ENCODE measurements at regions not wholly inside any gene's neighbourhood (a gene's known extent, or its start where the extent isn't known, plus 50 kb on each side); places are given as distances from the start of the nearest gene placed in this dataset.
A peak's percentile ranks its signal among the peaks of the same experiment; 100 is the strongest.

DNA sequence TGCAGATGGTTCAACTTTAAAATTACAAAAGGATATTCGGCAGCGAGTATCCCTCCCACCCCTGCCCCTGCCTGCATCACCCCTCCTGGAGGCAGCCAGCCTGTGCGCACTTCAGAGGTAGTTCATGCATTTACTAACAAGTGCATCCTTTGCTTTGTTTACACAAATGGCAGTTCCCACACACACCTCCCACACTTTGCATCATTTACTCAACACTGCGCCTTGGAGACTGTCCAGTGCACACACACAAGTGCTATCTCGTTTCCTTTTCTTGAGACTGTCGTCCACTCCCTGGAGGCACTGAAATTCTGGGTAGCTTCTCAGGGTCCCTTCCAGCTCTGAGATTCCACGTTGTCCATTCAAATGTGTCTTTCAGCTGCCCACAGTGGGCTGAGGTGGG lies 53.1 kb upstream of the VSX1 start:
- no peak overlapping the region for H3K9ac ChIP-seq (ENCODE audit: low read depth in 2 of 2, low read length in 2 of 2)
- H3K4me3 ChIP-seq: no peak overlapping the region
- intact Hi-C loops (cut with DNase I): no loop called here
- no peak overlapping the region for H3K27ac ChIP-seq
- H3K4me1 ChIP-seq: no peaks in the 10 kb centered on the region
- H3K9me3 ChIP-seq: no peaks in the 10 kb centered on the region
- DNase-seq: no peak
- TF ChIP-seq, protein P1, sequence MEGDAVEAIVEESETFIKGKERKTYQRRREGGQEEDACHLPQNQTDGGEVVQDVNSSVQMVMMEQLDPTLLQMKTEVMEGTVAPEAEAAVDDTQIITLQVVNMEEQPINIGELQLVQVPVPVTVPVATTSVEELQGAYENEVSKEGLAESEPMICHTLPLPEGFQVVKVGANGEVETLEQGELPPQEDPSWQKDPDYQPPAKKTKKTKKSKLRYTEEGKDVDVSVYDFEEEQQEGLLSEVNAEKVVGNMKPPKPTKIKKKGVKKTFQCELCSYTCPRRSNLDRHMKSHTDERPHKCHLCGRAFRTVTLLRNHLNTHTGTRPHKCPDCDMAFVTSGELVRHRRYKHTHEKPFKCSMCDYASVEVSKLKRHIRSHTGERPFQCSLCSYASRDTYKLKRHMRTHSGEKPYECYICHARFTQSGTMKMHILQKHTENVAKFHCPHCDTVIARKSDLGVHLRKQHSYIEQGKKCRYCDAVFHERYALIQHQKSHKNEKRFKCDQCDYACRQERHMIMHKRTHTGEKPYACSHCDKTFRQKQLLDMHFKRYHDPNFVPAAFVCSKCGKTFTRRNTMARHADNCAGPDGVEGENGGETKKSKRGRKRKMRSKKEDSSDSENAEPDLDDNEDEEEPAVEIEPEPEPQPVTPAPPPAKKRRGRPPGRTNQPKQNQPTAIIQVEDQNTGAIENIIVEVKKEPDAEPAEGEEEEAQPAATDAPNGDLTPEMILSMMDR (IDR thresholded peaks at IDR 0.05): no peak
- H3K36me3 ChIP-seq: no peaks in the 10 kb centered on the region
- H3K27me3 ChIP-seq: no peaks in the 10 kb centered on the region

DNA sequence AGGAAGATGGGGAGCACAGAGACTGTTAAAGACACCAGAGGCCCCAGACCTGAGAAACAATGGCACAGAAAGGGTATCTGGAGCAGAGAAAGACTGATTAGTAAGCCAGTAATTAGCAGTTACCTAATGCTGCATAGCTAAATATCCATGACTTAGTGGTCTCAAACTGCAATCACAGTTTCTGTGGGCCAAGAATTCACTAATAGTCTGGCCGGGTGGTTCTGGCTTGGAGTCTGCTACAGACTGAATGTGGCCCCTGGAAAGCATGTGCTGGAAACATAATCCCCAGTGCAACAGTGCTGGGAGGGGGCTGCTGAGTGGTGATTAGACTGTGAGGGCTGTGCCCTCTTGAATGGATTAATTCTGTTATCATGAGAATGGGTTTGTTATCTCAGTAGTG lies 54.1 kb upstream of the VSX1 start:
- intact Hi-C loops (cut with DNase I): no loop called here
- no peaks in the 10 kb centered on the region for H3K4me1 ChIP-seq
- H3K4me3 ChIP-seq: no peak overlapping the region
- TF ChIP-seq, protein P1 (IDR thresholded peaks at IDR 0.05): no peak
- H3K9me3 ChIP-seq: no peaks in the 10 kb centered on the region
- H3K27ac ChIP-seq: no peak overlapping the region
- no peaks in the 10 kb centered on the region for H3K36me3 ChIP-seq
- no peak for DNase-seq
- H3K27me3 ChIP-seq: no peaks in the 10 kb centered on the region
- H3K9ac ChIP-seq (ENCODE audit: low read depth in 2 of 2, low read length in 2 of 2): no peak overlapping the region

DNA sequence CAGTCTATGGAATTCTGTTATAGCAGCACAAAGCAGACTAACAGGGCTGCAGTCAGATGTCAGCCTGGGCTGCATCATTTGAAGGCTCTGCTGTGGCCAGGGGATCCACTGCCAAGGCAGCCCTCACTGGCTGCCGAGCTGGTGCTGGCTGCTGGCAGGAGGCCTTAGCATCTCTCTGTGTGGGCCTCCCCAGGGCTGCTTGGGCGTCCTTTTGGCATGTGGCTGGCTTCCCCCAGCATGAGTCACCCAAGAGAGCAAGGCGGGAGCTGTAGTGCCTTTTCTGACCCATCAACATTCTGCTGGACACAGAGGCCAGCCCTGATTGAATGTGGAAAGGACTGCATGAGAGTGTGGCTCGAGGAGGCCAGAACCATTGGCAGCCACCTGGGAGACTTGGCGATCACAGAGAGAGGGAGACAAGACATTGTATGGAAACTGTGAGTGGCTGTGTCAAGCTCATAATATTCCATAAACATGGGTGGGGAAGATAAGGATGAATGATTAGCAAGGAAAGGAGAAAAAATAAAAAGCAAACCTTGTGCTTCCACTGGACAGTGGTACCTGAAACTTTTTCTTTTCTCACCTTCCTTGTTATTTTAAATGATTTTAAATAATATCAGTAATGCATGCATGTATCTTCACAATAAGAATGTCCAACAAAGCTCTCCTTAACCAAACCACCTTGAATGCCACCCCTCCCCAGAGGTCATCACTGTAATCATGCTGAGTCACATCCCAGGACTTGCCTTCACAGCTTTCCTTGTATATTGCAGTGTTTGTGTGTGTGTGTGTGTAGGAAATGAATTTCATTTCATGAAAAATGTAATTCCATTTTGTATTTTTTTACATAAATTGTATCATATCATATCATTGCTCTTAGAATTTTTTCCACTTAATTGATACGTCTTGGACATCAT lies 55.0 kb upstream of the VSX1 start:
- Histone ChIP-seq H3K36me3 (no peaks in the 10 kb centered on the region), H3K27ac (no peak overlapping the region), H3K9ac (ENCODE audit: low read depth in 2 of 2, low read length in 2 of 2) (no peak overlapping the region), H3K4me3 (no peak overlapping the region), H3K27me3 (no peaks in the 10 kb centered on the region), H3K9me3 (no peaks in the 10 kb centered on the region), H3K4me1 (no peaks in the 10 kb centered on the region)
- TF ChIP-seq, protein P1 (IDR thresholded peaks at IDR 0.05): no peak
- intact Hi-C loops (cut with DNase I): no loop called here
- DNase-seq: peak; percentile 49

DNA sequence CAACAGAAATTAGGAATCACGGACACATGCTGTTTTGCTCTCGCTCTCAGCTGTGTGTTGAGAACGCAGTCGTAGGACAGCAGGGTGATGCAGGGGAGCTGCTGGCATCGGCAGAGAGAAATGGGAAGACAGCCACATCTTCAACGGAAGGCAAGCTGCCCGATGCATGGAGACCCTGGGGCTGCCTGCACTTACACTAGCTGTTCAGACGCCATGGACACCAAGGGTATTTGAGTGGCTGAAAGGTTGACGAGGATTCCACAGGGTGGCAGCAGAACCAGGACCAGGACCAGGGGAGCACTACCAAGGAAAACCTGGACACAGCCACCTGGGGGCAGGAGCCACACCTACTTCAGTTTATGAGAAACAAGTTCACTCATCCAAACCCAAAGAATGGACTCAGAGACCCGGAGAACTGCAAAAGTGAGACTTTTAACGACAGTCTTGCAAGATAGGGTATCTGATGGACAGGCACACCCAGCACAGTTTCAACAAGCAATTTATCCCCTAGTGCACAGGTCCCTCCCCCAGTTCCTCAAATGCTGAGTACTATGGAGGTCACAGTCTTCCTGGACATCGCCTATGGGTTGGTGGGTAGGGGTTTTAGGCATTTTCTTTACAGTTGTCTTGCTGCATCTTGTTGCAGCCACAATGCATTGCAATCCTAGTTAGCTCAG lies 56.3 kb upstream of the ENTPD6 start:
- intact Hi-C loops (cut with DNase I): no loop called here
- no peak overlapping the region for H3K9ac ChIP-seq (ENCODE audit: low read depth in 2 of 2, low read length in 2 of 2)

DNA sequence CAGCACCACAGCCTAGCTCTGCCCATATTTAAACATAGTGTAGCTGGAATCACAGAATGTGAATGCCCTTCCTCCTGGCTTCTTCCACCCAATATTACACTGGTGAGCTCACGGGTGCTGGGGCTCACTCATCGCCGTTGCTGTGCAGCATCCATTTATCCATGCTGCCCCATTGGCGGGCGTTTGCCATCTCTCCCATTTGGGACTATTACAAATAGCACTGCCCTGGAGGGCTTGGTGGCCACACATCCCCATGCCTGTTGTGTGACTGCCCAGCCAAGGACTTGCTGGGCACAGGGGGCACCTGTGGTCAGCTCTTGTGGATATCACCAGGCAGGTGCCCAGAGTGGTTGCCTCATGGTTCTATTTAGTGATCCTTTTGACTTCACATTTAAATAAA lies 54.5 kb upstream of the ENTPD6 start:
- no peak for DNase-seq
- Histone ChIP-seq H3K9ac (ENCODE audit: low read depth in 2 of 2, low read length in 2 of 2) (no peak overlapping the region), H3K27ac (no peak overlapping the region), H3K4me3 (no peak overlapping the region), H3K9me3 (no peaks in the 10 kb centered on the region), H3K36me3 (no peaks in the 10 kb centered on the region), H3K4me1 (no peaks in the 10 kb centered on the region), H3K27me3 (no peaks in the 10 kb centered on the region)
- intact Hi-C loops (cut with DNase I): no loop called here
- TF ChIP-seq, protein P1 (IDR thresholded peaks at IDR 0.05): no peak

More for the DNA sequence above, 56.3 kb upstream of the ENTPD6 start:
- no peak overlapping the region for H3K27ac ChIP-seq
- H3K4me3 ChIP-seq: no peak overlapping the region
- H3K27me3 ChIP-seq: no peaks in the 10 kb centered on the region
- no peak for DNase-seq
- no peaks in the 10 kb centered on the region for H3K9me3 ChIP-seq
- H3K4me1 ChIP-seq: no peaks in the 10 kb centered on the region
- TF ChIP-seq, protein P1 (IDR thresholded peaks at IDR 0.05): no peak
- no peaks in the 10 kb centered on the region for H3K36me3 ChIP-seq

All from colonic mucosa (tissue), 4 donors.